ENCODE measurements at regions not wholly inside any gene's neighbourhood (a gene's known extent, or its start where the extent isn't known, plus 50 kb on each side); places are given as distances from the start of the nearest gene placed in this dataset.

DNA sequence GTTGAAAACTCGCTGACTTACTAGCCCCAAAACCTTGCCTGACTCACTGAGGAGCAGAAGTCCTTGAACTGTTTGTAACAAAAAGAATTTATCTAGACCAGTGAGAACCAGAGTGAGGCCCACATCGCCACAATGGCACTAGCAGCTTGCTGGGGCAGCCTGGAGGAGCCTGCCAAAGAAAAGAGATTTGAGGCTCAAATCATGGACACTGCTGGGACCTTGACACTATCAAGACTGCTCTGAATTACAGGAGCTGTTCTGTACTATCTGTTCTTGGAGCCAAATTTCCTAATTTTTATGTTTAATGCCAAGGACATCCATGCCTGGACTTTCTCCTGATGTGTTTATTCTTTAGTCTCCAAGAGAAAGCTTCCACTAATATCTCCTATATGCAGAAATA is 82.0 kb upstream of the JCAD start:
- TF ChIP-seq, protein P1, sequence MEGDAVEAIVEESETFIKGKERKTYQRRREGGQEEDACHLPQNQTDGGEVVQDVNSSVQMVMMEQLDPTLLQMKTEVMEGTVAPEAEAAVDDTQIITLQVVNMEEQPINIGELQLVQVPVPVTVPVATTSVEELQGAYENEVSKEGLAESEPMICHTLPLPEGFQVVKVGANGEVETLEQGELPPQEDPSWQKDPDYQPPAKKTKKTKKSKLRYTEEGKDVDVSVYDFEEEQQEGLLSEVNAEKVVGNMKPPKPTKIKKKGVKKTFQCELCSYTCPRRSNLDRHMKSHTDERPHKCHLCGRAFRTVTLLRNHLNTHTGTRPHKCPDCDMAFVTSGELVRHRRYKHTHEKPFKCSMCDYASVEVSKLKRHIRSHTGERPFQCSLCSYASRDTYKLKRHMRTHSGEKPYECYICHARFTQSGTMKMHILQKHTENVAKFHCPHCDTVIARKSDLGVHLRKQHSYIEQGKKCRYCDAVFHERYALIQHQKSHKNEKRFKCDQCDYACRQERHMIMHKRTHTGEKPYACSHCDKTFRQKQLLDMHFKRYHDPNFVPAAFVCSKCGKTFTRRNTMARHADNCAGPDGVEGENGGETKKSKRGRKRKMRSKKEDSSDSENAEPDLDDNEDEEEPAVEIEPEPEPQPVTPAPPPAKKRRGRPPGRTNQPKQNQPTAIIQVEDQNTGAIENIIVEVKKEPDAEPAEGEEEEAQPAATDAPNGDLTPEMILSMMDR (IDR thresholded peaks at IDR 0.05) = no peak
- TF ChIP-seq CHD2 (IDR thresholded peaks at IDR 0.05; ENCODE audit: low read length, partially characterized antibody) (no peak), MAZ (IDR thresholded peaks at IDR 0.05; ENCODE audit: borderline replicate concordance, low read depth, low read length) (no peak), ZC3H11A (IDR thresholded peaks at IDR 0.05) (no peak), EP300 (IDR thresholded peaks at IDR 0.05) (no peak), CEBPB (IDR thresholded peaks at IDR 0.05) (no peak), RAD21 (conservative IDR thresholded peaks at IDR 0.05 in 1 of 2, IDR thresholded peaks at IDR 0.05 in 1 of 2) (no peak), ZSCAN20 (CRISPR knock-in tag; IDR thresholded peaks at IDR 0.05) (no peak), FOSL2 (IDR thresholded peaks at IDR 0.05) (no peak), FOSL2 (CRISPR knock-in tag; IDR thresholded peaks at IDR 0.05) (no peak), BHLHE40 (IDR thresholded peaks at IDR 0.05; ENCODE audit: low read depth, low read length) (no peak), FOXS1 (CRISPR knock-in tag; IDR thresholded peaks at IDR 0.05) (no peak)
- TF ChIP-seq, protein P2, sequence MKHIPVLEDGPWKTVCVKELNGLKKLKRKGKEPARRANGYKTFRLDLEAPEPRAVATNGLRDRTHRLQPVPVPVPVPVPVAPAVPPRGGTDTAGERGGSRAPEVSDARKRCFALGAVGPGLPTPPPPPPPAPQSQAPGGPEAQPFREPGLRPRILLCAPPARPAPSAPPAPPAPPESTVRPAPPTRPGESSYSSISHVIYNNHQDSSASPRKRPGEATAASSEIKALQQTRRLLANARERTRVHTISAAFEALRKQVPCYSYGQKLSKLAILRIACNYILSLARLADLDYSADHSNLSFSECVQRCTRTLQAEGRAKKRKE (CRISPR knock-in tag; IDR thresholded peaks at IDR 0.05; ENCODE audit: low read depth) = no peak
